ENCODE measurements at regions not wholly inside any gene's neighbourhood (a gene's known extent, or its start where the extent isn't known, plus 50 kb on each side); places are given as distances from the start of the nearest gene placed in this dataset.

DNA sequence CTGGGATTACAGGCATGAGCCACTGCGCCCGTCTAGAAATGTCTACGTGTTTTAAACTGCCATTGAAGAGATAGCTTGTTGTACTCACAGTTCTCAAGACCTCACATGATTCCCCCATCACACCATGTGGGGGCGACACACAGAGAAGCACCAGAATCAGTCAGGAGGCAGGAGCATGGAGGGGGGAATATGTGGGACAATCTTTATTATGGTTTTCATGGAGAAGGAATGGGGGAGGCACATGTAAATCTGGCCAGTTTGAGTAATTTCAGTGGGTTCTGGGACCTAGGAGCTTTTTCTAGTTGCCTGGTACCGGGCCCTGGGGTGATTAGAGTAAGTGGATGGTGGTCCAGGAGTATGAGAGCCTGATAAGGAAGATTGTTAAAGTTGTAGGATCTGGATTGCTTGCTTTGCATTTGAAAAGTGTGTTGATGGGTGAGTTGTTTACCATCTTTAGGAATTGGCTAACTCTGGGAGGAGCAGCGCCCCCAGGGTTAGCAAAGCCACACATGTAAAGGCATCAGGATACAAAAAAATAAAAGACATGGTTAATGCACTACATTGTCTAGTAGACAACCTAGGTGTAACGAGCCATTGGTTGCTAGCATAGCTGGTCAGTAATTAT, 85.4 kb upstream of the SLC13A1 start:
- TF ChIP-seq, protein P1, sequence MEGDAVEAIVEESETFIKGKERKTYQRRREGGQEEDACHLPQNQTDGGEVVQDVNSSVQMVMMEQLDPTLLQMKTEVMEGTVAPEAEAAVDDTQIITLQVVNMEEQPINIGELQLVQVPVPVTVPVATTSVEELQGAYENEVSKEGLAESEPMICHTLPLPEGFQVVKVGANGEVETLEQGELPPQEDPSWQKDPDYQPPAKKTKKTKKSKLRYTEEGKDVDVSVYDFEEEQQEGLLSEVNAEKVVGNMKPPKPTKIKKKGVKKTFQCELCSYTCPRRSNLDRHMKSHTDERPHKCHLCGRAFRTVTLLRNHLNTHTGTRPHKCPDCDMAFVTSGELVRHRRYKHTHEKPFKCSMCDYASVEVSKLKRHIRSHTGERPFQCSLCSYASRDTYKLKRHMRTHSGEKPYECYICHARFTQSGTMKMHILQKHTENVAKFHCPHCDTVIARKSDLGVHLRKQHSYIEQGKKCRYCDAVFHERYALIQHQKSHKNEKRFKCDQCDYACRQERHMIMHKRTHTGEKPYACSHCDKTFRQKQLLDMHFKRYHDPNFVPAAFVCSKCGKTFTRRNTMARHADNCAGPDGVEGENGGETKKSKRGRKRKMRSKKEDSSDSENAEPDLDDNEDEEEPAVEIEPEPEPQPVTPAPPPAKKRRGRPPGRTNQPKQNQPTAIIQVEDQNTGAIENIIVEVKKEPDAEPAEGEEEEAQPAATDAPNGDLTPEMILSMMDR (IDR thresholded peaks at IDR 0.05; ENCODE audit: poor library complexity) = no peak
- no peak for TF ChIP-seq EZH2 (IDR thresholded peaks at IDR 0.05; ENCODE audit: borderline replicate concordance)
